ENCODE measurements at regions not wholly inside any gene's neighbourhood (a gene's known extent, or its start where the extent isn't known, plus 50 kb on each side); places are given as distances from the start of the nearest gene placed in this dataset.
"Not testable (repeated sequence)": the region's sequence is repeated elsewhere in the genome, so short reads cannot be mapped to it uniquely, and the experiment has no call there.

- H4K8ac ChIP-seq (ENCODE audit: extremely low read depth, insufficient read depth, low read length); H3K14ac ChIP-seq (ENCODE audit: insufficient read length); H2BK5ac ChIP-seq (ENCODE audit: low read depth, low read length); H3K4ac ChIP-seq (replicated peaks; ENCODE audit: insufficient read length, low read depth, low read length); H3K56ac ChIP-seq (replicated peaks; ENCODE audit: insufficient read length, low read depth, low read length); H2BK120ac ChIP-seq (replicated peaks; ENCODE audit: low read depth, low read length); H4K91ac ChIP-seq (replicated peaks; ENCODE audit: insufficient read length, low read length); H3K27me3 ChIP-seq (replicated peaks in 1 of 4; ENCODE audit: control insufficient read depth in 3 of 4, extremely low read depth in 1 of 4, insufficient read depth in 3 of 4, low read length in 3 of 4); H3K27ac ChIP-seq (ENCODE audit: low read depth, low read length); H2BK15ac ChIP-seq (ENCODE audit: low read length); H3K9ac ChIP-seq (replicated peaks in 1 of 4; ENCODE audit: extremely low read depth in 1 of 4, low read depth in 3 of 4, low read length in 3 of 4); H4K5ac ChIP-seq (ENCODE audit: insufficient read length, low read depth, low read length); H3K36me3 ChIP-seq (ENCODE audit: control insufficient read depth in 2 of 4, insufficient read depth in 4 of 4, low read length in 3 of 4); H3K9me3 ChIP-seq (ENCODE audit: insufficient read depth in 2 of 2, low read depth in 1 of 2, low read length in 1 of 2); H2BK20ac ChIP-seq (ENCODE audit: low read length); H4K20me1 ChIP-seq (replicated peaks in 1 of 2; ENCODE audit: control insufficient read depth in 1 of 2, insufficient read depth in 2 of 2, low read length in 2 of 2); H3K23me2 ChIP-seq (ENCODE audit: low read depth, low read length); H3K23ac ChIP-seq (ENCODE audit: insufficient read length); H2AK5ac ChIP-seq (ENCODE audit: low read depth, low read length); H3K4me3 ChIP-seq (ENCODE audit: extremely low read depth in 1 of 4, insufficient read depth in 2 of 4, low read depth in 3 of 4, low read length in 4 of 4); H3K18ac ChIP-seq (ENCODE audit: extremely low read depth, low read length); CTCF ChIA-PET (ENCODE audit: partially characterized antibody); H3K4me1 ChIP-seq (replicated peaks in 1 of 4; ENCODE audit: control insufficient read depth in 3 of 4, insufficient read depth in 4 of 4, low read length in 3 of 4); DNase-seq (ENCODE audit: low read depth in 1 of 2, low spot score in 2 of 2); H2AFZ ChIP-seq (ENCODE audit: low read length); H2BK12ac ChIP-seq (ENCODE audit: low read depth, low read length); POLR2A ChIA-PET (ENCODE audit: partially characterized antibody); H3K4me2 ChIP-seq (ENCODE audit: insufficient read depth in 1 of 2, low read depth in 2 of 2, low read length in 2 of 2); H3K79me2 ChIP-seq (ENCODE audit: control insufficient read depth in 1 of 2, insufficient read depth in 2 of 2, low read length in 2 of 2); H3K79me1 ChIP-seq (ENCODE audit: low read depth, low read length): not testable (repeated sequence)
- peak; percentile 71 for FAIRE-seq
- 82% methylated on average over 3 of the region's 3 CpGs; no CpG with 5 or more reads in 1 of the 2 experiments for WGBS, 2 experiments (ENCODE audit: extremely low coverage in 1 of 2, insufficient coverage in 1 of 2, insufficient read length in 1 of 2, insufficient replicate concordance in 2 of 2, low coverage in 1 of 2, low lambda C conversion rate in 2 of 2, missing lambda C conversion rate in 1 of 2)
Observed at GRCh38 chr7:150020210-150020609, 146.4 kb downstream of the ATP6V0E2 start.

- DNase-seq (ENCODE audit: low read depth in 1 of 2, low spot score in 2 of 2); FAIRE-seq; H3K23ac ChIP-seq (ENCODE audit: insufficient read length); H4K8ac ChIP-seq (ENCODE audit: extremely low read depth, insufficient read depth, low read length); H4K20me1 ChIP-seq (replicated peaks in 1 of 2; ENCODE audit: control insufficient read depth in 1 of 2, insufficient read depth in 2 of 2, low read length in 2 of 2); H3K4me2 ChIP-seq (ENCODE audit: insufficient read depth in 1 of 2, low read depth in 2 of 2, low read length in 2 of 2); H3K4me3 ChIP-seq (ENCODE audit: extremely low read depth in 1 of 4, insufficient read depth in 2 of 4, low read depth in 3 of 4, low read length in 4 of 4); CTCF ChIA-PET (ENCODE audit: partially characterized antibody); H3K27me3 ChIP-seq (replicated peaks in 1 of 4; ENCODE audit: control insufficient read depth in 3 of 4, extremely low read depth in 1 of 4, insufficient read depth in 3 of 4, low read length in 3 of 4); H3K36me3 ChIP-seq (ENCODE audit: control insufficient read depth in 2 of 4, insufficient read depth in 4 of 4, low read length in 3 of 4); H3K9me3 ChIP-seq (ENCODE audit: insufficient read depth in 2 of 2, low read depth in 1 of 2, low read length in 1 of 2); H3K4ac ChIP-seq (replicated peaks; ENCODE audit: insufficient read length, low read depth, low read length); H3K9ac ChIP-seq (replicated peaks in 1 of 4; ENCODE audit: extremely low read depth in 1 of 4, low read depth in 3 of 4, low read length in 3 of 4); POLR2A ChIA-PET (ENCODE audit: partially characterized antibody); H2BK20ac ChIP-seq (ENCODE audit: low read length); H2BK15ac ChIP-seq (ENCODE audit: low read length); H3K23me2 ChIP-seq (ENCODE audit: low read depth, low read length); H2BK12ac ChIP-seq (ENCODE audit: low read depth, low read length); H4K91ac ChIP-seq (replicated peaks; ENCODE audit: insufficient read length, low read length); H2BK5ac ChIP-seq (ENCODE audit: low read depth, low read length); H2BK120ac ChIP-seq (replicated peaks; ENCODE audit: low read depth, low read length); H4K5ac ChIP-seq (ENCODE audit: insufficient read length, low read depth, low read length); H2AFZ ChIP-seq (ENCODE audit: low read length); H3K27ac ChIP-seq (ENCODE audit: low read depth, low read length); H2AK5ac ChIP-seq (ENCODE audit: low read depth, low read length); H3K79me1 ChIP-seq (ENCODE audit: low read depth, low read length); H3K79me2 ChIP-seq (ENCODE audit: control insufficient read depth in 1 of 2, insufficient read depth in 2 of 2, low read length in 2 of 2); H3K14ac ChIP-seq (ENCODE audit: insufficient read length); H3K56ac ChIP-seq (replicated peaks; ENCODE audit: insufficient read length, low read depth, low read length); H3K18ac ChIP-seq (ENCODE audit: extremely low read depth, low read length); H3K4me1 ChIP-seq (replicated peaks in 1 of 4; ENCODE audit: control insufficient read depth in 3 of 4, insufficient read depth in 4 of 4, low read length in 3 of 4): not testable (repeated sequence)
- 93% methylated on average over 4 of the region's 7 CpGs; no CpG with 5 or more reads in 1 of the 2 experiments for WGBS, 2 experiments (ENCODE audit: extremely low coverage in 1 of 2, insufficient coverage in 1 of 2, insufficient read length in 1 of 2, insufficient replicate concordance in 2 of 2, low coverage in 1 of 2, low lambda C conversion rate in 2 of 2, missing lambda C conversion rate in 1 of 2)
Observed at GRCh38 chr7:150024550-150025490, 151.1 kb downstream of the ATP6V0E2 start.
